Natural killer cell treated with Interleukin-12 subunit alpha and Interleukin-12 subunit beta and Interleukin-15 and Interleukin-18, amount 100 ng/mL, for 72 hours (primary cell): ENCODE measurements at regions not wholly inside any gene's neighbourhood (a gene's known extent, or its start where the extent isn't known, plus 50 kb on each side); places are given as distances from the start of the nearest gene placed in this dataset.

Experiments
- ATAC-seq, 2 donors: fragments of 150-1000 bp; cut with Tn5 transposase in 1 of 2; sonication (Bioruptor Pico), chemical (Tn5 transposase) in 1 of 2; 2 replicates each; pipeline ENCODE4 v1.10.0; 2021
- DNase-seq: peaks from one replicate; pipeline ENCODE4 v3.0.0; 2022; ENCODE audit warnings: low spot score
- H3K27ac Mint-ChIP-seq, 2 donors: 1 replicate in 1 of 2; 2 replicates in 1 of 2; pipeline ENCODE4 v1.8.0; 2022; ENCODE audit warnings: mixed read lengths in 2 of 2, mild to moderate bottlenecking in 1 of 2, moderate library complexity in 1 of 2
- H3K27me3 Mint-ChIP-seq, 2 donors: 1 replicate in 1 of 2; 2 replicates in 1 of 2; pipeline ENCODE4 v1.8.0; 2022; ENCODE audit warnings: mixed read lengths in 2 of 2
- H3K36me3 Mint-ChIP-seq: one replicate; pipeline ENCODE4 v1.8.0; 2022; ENCODE audit warnings: mixed read lengths
- H3K4me1 Mint-ChIP-seq, 2 donors: 1 replicate in 1 of 2; 2 replicates in 1 of 2; pipeline ENCODE4 v1.8.0; 2022; ENCODE audit warnings: low read depth in 2 of 2, mixed read lengths in 2 of 2, mild to moderate bottlenecking in 1 of 2
- H3K4me3 Mint-ChIP-seq: one replicate; pipeline ENCODE4 v1.8.0; 2022; ENCODE audit warnings: mixed read lengths
- H3K9me3 Mint-ChIP-seq: 2 replicates; pipeline ENCODE4 v1.8.0; 2022; ENCODE audit warnings: mixed read lengths

- Mint-ChIP-seq H3K9me3 (peaks cover 31% of the 10 kb centered on the region), H3K4me3 (no peak overlapping the region), H3K27me3 (no peaks in the 10 kb centered on the region), H3K4me1 (no peaks in the 10 kb centered on the region), H3K27ac (no peak overlapping the region), H3K36me3 (no peaks in the 10 kb centered on the region)
- ATAC-seq (no peak), DNase-seq (no peak)
These were observed 2310.2 kb downstream of the LRRC4C start for GRCh38 chr11:39149214-39149613.

GRCh38 chr11:39145346-39145745 lies 2314.1 kb downstream of the LRRC4C start:
- Mint-ChIP-seq H3K27me3 (no peaks in the 10 kb centered on the region), H3K36me3 (no peaks in the 10 kb centered on the region), H3K4me3 (no peak overlapping the region), H3K27ac (no peak overlapping the region), H3K4me1 (no peaks in the 10 kb centered on the region), H3K9me3 (peaks cover 17% of the 10 kb centered on the region)
- ATAC-seq (no peak), DNase-seq (no peak)

- Mint-ChIP-seq H3K36me3 (no peaks in the 10 kb centered on the region), H3K4me1 (no peaks in the 10 kb centered on the region), H3K27ac (no peak overlapping the region), H3K27me3 (no peaks in the 10 kb centered on the region), H3K4me3 (no peak overlapping the region), H3K9me3 (peaks cover 12% of the 10 kb centered on the region)
- no peak for ATAC-seq
- DNase-seq = no peak
These were observed 2314.9 kb downstream of the LRRC4C start for GRCh38 chr11:39144351-39145130.

DNA sequence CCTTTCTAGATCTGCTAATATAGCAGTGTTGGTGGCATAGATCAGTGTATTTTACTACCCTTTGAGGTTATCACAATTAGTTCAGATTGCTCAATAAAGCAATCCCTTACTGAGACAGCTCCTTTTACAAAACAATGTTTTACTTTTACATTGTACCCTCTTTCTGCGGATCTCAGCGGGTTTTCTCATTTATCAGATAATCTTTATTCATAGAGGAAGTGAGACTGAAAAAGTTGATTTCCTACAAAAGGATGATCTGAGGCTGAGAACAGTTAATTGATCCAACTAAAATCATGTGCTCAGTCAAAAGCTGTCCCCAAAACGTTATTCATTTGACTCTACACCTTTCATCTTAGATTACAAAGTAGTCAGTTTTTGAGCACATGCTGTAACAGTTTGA lies 2319.9 kb downstream of the LRRC4C start:
- H3K27ac Mint-ChIP-seq = no peak overlapping the region
- H3K4me3 Mint-ChIP-seq = no peak overlapping the region
- H3K36me3 Mint-ChIP-seq = no peaks in the 10 kb centered on the region
- no peak for ATAC-seq
- no peaks in the 10 kb centered on the region for H3K27me3 Mint-ChIP-seq
- no peak for DNase-seq
- H3K9me3 Mint-ChIP-seq = peaks cover 15% of the 10 kb centered on the region
- no peaks in the 10 kb centered on the region for H3K4me1 Mint-ChIP-seq

- no peaks in the 10 kb centered on the region for H3K27me3 Mint-ChIP-seq
- H3K36me3 Mint-ChIP-seq = no peaks in the 10 kb centered on the region
These were observed 2338.6 kb downstream of the LRRC4C start for GRCh38 chr11:39120890-39121289.

DNA sequence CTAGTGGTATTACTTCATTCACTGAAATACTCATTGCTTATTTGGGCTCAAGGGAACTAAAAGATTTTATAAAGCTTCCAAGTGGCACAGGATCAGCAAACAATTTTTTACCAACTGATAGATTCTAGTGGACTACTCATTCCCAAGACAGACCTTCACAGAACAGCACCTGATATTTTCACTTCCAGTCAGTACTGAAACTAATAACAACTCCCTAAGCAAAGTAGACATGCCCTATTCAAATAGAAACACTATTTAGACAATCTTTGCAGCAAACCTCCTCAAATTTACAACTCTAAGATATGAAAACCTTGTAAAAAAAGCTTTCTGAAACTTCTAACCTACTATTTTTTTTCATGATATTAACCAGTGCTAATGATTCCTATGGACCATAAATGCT lies 2345.8 kb downstream of the LRRC4C start:
- Mint-ChIP-seq H3K36me3 (peaks cover 4% of the 10 kb centered on the region), H3K4me1 (no peaks in the 10 kb centered on the region), H3K27ac (no peak overlapping the region), H3K27me3 (no peaks in the 10 kb centered on the region), H3K9me3 (peaks cover 21% of the 10 kb centered on the region), H3K4me3 (no peak overlapping the region)
- no peak for DNase-seq
- ATAC-seq = no peak

More at GRCh38 chr11:39120890-39121289, 2338.6 kb downstream of the LRRC4C start:
- ATAC-seq (no peak), DNase-seq (no peak)
- H3K4me3 Mint-ChIP-seq = no peak overlapping the region
- H3K9me3 Mint-ChIP-seq = peaks cover 9% of the 10 kb centered on the region
- no peaks in the 10 kb centered on the region for H3K4me1 Mint-ChIP-seq
- no peak overlapping the region for H3K27ac Mint-ChIP-seq

DNA sequence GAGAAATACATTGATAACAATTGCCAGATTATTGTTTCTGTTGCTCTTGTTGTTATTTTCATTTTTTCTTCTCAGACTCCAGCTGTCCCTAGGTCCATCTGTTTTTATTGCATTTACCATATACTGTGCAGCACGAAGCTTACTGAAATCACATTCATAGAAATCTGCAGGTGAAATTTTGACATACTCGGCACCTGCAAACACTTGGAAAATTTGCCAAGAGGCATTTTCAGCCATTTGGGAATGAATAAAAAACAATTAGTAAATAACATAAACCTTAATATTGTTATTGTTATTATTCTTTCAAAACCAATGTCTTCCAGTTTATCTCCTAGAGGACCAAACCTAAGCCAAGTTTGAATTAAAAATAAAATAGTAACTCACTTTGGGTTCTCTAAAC lies 2357.2 kb downstream of the LRRC4C start:
- H3K27ac Mint-ChIP-seq = no peak overlapping the region
- peaks cover 7% of the 10 kb centered on the region for H3K9me3 Mint-ChIP-seq

GRCh38 chr11:39078465-39078864 lies 2381.0 kb downstream of the LRRC4C start:
- Mint-ChIP-seq H3K27me3 (no peaks in the 10 kb centered on the region), H3K27ac (no peak overlapping the region), H3K36me3 (no peaks in the 10 kb centered on the region), H3K9me3 (peaks cover 3% of the 10 kb centered on the region), H3K4me1 (no peaks in the 10 kb centered on the region), H3K4me3 (no peak overlapping the region)
- ATAC-seq = no peak
- DNase-seq = no peak

More for the DNA sequence above, 2357.2 kb downstream of the LRRC4C start:
- H3K4me1 Mint-ChIP-seq = no peaks in the 10 kb centered on the region
- no peaks in the 10 kb centered on the region for H3K36me3 Mint-ChIP-seq
- DNase-seq (no peak), ATAC-seq (no peak)
- no peaks in the 10 kb centered on the region for H3K27me3 Mint-ChIP-seq
- no peak overlapping the region for H3K4me3 Mint-ChIP-seq

DNA sequence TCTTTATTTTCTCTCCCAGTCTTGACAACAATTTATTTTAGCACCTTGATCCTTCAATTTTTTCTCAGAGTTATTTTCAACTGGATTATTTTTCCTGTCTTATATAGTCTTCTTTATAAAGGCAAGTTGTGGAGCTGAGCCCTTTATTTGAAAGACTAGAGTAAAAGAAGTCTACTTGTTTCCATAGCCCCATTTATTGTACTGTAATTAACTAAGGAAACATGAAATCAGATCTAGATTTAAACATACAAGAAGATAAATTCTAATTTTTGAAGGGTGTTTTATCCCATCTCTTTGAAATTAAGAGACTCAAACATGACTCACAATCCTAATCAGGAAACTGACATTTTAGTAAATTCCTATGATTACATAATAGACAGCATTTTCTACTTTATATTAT lies 2421.8 kb downstream of the LRRC4C start:
- ATAC-seq (no peak), DNase-seq (no peak)
- Mint-ChIP-seq H3K9me3 (peaks cover 6% of the 10 kb centered on the region), H3K27ac (no peak overlapping the region), H3K27me3 (no peaks in the 10 kb centered on the region), H3K36me3 (no peaks in the 10 kb centered on the region), H3K4me3 (no peak overlapping the region), H3K4me1 (no peaks in the 10 kb centered on the region)

GRCh38 chr11:39036021-39036420 lies 2423.4 kb downstream of the LRRC4C start:
- Mint-ChIP-seq H3K4me3 (no peak overlapping the region), H3K9me3 (peaks cover 6% of the 10 kb centered on the region), H3K36me3 (no peaks in the 10 kb centered on the region), H3K4me1 (no peaks in the 10 kb centered on the region), H3K27ac (no peak overlapping the region), H3K27me3 (no peaks in the 10 kb centered on the region)
- DNase-seq = no peak
- ATAC-seq = no peak

DNA sequence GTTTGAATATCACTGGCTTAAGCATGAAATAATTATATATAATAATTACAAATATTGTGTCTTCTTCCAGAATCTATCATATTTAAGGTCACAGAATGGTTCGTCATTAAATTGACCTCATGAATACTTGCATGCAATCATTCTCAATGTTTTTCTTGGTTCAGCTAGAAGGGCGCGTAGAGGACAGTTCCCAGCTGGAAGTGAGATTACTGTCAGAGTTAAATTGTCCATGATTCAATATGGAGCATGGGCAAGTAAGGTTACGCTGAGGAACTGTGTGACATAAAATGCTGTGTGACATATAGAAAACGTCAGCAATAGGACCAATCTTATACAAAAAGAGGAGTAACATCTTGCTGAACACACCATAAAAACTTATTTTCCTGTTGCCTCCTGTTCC lies 2423.5 kb upstream of the RAG2 start:
- Mint-ChIP-seq H3K9me3 (peaks cover 4% of the 10 kb centered on the region), H3K27me3 (no peaks in the 10 kb centered on the region), H3K36me3 (no peaks in the 10 kb centered on the region), H3K4me3 (no peak overlapping the region), H3K27ac (no peak overlapping the region), H3K4me1 (no peaks in the 10 kb centered on the region)
- DNase-seq (no peak), ATAC-seq (no peak)

DNA sequence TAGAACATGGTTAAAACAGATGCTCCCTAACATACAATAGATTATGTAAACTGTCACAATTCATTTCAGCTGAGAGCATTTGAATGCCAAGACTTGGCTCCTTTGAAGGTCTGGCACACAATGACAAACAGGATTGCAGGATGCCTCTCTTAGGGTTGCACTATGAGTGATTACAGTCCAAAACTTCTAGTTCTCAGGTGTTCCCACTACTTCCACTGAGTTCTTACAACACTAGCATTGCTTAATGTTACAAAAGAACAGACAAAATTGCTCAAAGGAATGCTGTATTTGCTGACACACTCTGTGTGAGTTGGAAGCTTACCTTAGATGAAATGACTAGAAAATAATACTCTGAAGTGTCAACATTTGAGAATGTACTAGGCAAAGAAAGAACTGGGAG lies 2413.8 kb upstream of the RAG2 start:
- Mint-ChIP-seq H3K4me1 (no peaks in the 10 kb centered on the region), H3K9me3 (peaks cover 24% of the 10 kb centered on the region), H3K4me3 (no peak overlapping the region), H3K36me3 (peaks cover 6% of the 10 kb centered on the region), H3K27ac (no peak overlapping the region), H3K27me3 (no peaks in the 10 kb centered on the region)
- ATAC-seq (no peak), DNase-seq (no peak)

GRCh38 chr11:38990841-38991240 lies 2392.8 kb upstream of the RAG2 start:
- DNase-seq (no peak), ATAC-seq (no peak)
- Mint-ChIP-seq H3K27ac (no peak overlapping the region), H3K9me3 (peaks cover 18% of the 10 kb centered on the region), H3K4me1 (no peaks in the 10 kb centered on the region), H3K27me3 (no peaks in the 10 kb centered on the region), H3K4me3 (no peak overlapping the region), H3K36me3 (peaks cover 5% of the 10 kb centered on the region)

GRCh38 chr11:38990139-38990538 lies 2392.1 kb upstream of the RAG2 start:
- no peaks in the 10 kb centered on the region for H3K27me3 Mint-ChIP-seq
- H3K4me1 Mint-ChIP-seq = no peaks in the 10 kb centered on the region
- H3K9me3 Mint-ChIP-seq = peaks cover 19% of the 10 kb centered on the region
- DNase-seq (no peak), ATAC-seq (no peak)
- no peak overlapping the region for H3K27ac Mint-ChIP-seq
- H3K4me3 Mint-ChIP-seq = no peak overlapping the region
- no peaks in the 10 kb centered on the region for H3K36me3 Mint-ChIP-seq

- no peak for ATAC-seq
- peaks cover 4% of the 10 kb centered on the region for H3K36me3 Mint-ChIP-seq
- H3K27me3 Mint-ChIP-seq = no peaks in the 10 kb centered on the region
- H3K9me3 Mint-ChIP-seq = peaks cover 19% of the 10 kb centered on the region
- no peak for DNase-seq
- H3K4me3 Mint-ChIP-seq = no peak overlapping the region
- H3K4me1 Mint-ChIP-seq = no peaks in the 10 kb centered on the region
- H3K27ac Mint-ChIP-seq = no peak overlapping the region
These were observed 2390.9 kb upstream of the RAG2 start for GRCh38 chr11:38988908-38989307.
